ENCODE measurements at regions not wholly inside any gene's neighbourhood (a gene's known extent, or its start where the extent isn't known, plus 50 kb on each side); places are given as distances from the start of the nearest gene placed in this dataset.

DNA sequence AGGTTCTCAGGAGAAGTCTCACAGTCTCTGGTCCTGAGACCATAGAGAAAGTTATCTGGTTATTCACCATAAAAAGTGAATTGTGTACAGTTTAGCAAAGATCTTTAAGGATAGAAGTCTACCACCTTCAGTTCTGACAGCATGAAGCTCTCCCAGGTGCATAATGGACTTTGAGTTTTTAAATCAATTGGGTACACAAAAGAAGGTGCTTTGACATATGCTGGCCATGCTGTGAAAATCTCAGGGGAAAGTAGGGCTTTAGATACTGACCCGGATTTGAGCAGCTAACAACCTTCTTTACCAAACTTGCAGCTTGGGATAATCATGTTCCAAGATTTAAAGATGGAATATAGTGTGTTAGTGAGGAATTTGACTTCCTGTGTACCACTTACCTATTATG is 264.2 kb downstream of the ZSWIM6 start:
- DNase-seq: no peak
- H3K27me3 ChIP-seq (replicated peaks; ENCODE audit: control insufficient read depth, insufficient read depth, low read length, poor library complexity, severe bottlenecking): no peaks in the 10 kb centered on the region
- H3K9me3 ChIP-seq (ENCODE audit: control insufficient read depth, low read length): no peaks in the 10 kb centered on the region
- no peaks in the 10 kb centered on the region for H3K4me1 ChIP-seq (ENCODE audit: control insufficient read depth, insufficient read depth, low read length, poor library complexity, severe bottlenecking)
- H3K27ac ChIP-seq (ENCODE audit: insufficient read depth, low read length, poor library complexity, severe bottlenecking): no peak overlapping the region
- no peak overlapping the region for H3K4me3 ChIP-seq (ENCODE audit: insufficient read depth, low read depth, low read length, poor library complexity, severe bottlenecking)
- no peaks in the 10 kb centered on the region for H3K36me3 ChIP-seq (ENCODE audit: control insufficient read depth, insufficient read depth, low read length)

DNA sequence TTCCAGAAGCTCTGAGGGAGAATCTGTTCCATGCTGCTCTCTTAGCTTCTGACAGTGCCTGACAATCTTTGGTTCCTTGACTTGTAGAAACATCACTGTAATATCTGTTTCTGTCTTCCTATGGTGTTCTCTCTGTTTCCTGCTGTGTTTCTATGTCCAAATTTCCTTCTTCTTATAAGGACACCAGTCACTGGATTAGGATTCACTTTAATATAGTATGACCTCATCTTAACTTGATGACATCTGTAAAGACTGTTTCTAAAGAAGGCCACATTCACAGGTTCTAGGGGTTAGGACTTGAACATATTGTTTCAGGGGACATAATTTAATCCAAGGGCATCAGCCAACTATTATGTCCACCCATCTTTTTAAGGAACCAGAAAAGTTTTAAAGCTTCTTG is 265.6 kb downstream of the ZSWIM6 start:
- no peaks in the 10 kb centered on the region for H3K36me3 ChIP-seq (ENCODE audit: control insufficient read depth, insufficient read depth, low read length)
- no peaks in the 10 kb centered on the region for H3K4me1 ChIP-seq (ENCODE audit: control insufficient read depth, insufficient read depth, low read length, poor library complexity, severe bottlenecking)
- H3K27ac ChIP-seq (ENCODE audit: insufficient read depth, low read length, poor library complexity, severe bottlenecking): no peak overlapping the region
- no peaks in the 10 kb centered on the region for H3K27me3 ChIP-seq (replicated peaks; ENCODE audit: control insufficient read depth, insufficient read depth, low read length, poor library complexity, severe bottlenecking)
- H3K9me3 ChIP-seq (ENCODE audit: control insufficient read depth, low read length): no peaks in the 10 kb centered on the region
- no peak overlapping the region for H3K4me3 ChIP-seq (ENCODE audit: insufficient read depth, low read depth, low read length, poor library complexity, severe bottlenecking)
- DNase-seq: no peak

DNA sequence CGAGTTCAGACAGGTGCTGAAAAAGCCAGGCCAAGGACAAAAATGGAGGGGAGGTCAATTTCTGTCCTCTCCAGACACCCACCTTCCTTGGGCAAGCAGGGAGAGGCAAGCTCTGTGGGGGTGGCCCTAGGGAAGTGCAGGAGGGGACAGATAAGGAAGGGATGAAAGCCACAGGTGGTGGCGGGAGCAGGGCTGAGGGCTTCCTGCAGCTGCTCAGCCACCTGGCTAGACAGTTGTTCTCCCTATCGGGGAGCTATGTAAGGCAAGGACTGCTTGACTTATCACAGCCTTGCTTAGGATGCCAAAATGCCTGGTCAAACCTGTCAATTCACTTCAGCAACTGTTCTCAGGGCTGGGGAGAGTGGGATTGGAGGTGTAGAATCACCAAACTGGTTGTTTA is 266.1 kb downstream of the ZSWIM6 start:
- H3K9me3 ChIP-seq (ENCODE audit: control insufficient read depth, low read length): no peaks in the 10 kb centered on the region
- no peaks in the 10 kb centered on the region for H3K27me3 ChIP-seq (replicated peaks; ENCODE audit: control insufficient read depth, insufficient read depth, low read length, poor library complexity, severe bottlenecking)
- no peak for DNase-seq
- H3K27ac ChIP-seq (ENCODE audit: insufficient read depth, low read length, poor library complexity, severe bottlenecking): no peak overlapping the region
- no peaks in the 10 kb centered on the region for H3K4me1 ChIP-seq (ENCODE audit: control insufficient read depth, insufficient read depth, low read length, poor library complexity, severe bottlenecking)
- H3K4me3 ChIP-seq (ENCODE audit: insufficient read depth, low read depth, low read length, poor library complexity, severe bottlenecking): no peak overlapping the region
- no peaks in the 10 kb centered on the region for H3K36me3 ChIP-seq (ENCODE audit: control insufficient read depth, insufficient read depth, low read length)

GRCh38 chr5:61599370-61600122 is 267.5 kb downstream of the ZSWIM6 start:
- Histone ChIP-seq H3K4me1 (ENCODE audit: control insufficient read depth, insufficient read depth, low read length, poor library complexity, severe bottlenecking) (no peaks in the 10 kb centered on the region), H3K27ac (ENCODE audit: insufficient read depth, low read length, poor library complexity, severe bottlenecking) (no peak overlapping the region), H3K9me3 (ENCODE audit: control insufficient read depth, low read length) (no peaks in the 10 kb centered on the region), H3K4me3 (ENCODE audit: insufficient read depth, low read depth, low read length, poor library complexity, severe bottlenecking) (no peak overlapping the region), H3K36me3 (ENCODE audit: control insufficient read depth, insufficient read depth, low read length) (no peaks in the 10 kb centered on the region), H3K27me3 (replicated peaks; ENCODE audit: control insufficient read depth, insufficient read depth, low read length, poor library complexity, severe bottlenecking) (no peaks in the 10 kb centered on the region)
- no peak for DNase-seq

- Histone ChIP-seq H3K4me1 (ENCODE audit: control insufficient read depth, insufficient read depth, low read length, poor library complexity, severe bottlenecking) (no peaks in the 10 kb centered on the region), H3K27ac (ENCODE audit: insufficient read depth, low read length, poor library complexity, severe bottlenecking) (no peak overlapping the region), H3K4me3 (ENCODE audit: insufficient read depth, low read depth, low read length, poor library complexity, severe bottlenecking) (no peak overlapping the region), H3K36me3 (ENCODE audit: control insufficient read depth, insufficient read depth, low read length) (no peaks in the 10 kb centered on the region), H3K27me3 (replicated peaks; ENCODE audit: control insufficient read depth, insufficient read depth, low read length, poor library complexity, severe bottlenecking) (no peaks in the 10 kb centered on the region), H3K9me3 (ENCODE audit: control insufficient read depth, low read length) (no peaks in the 10 kb centered on the region)
- DNase-seq: no peak
These were observed 268.0 kb downstream of the ZSWIM6 start for GRCh38 chr5:61600123-61600444.

GRCh38 chr5:61600945-61601511 is 269.0 kb downstream of the ZSWIM6 start:
- no peak for DNase-seq
- H3K4me1 ChIP-seq (ENCODE audit: control insufficient read depth, insufficient read depth, low read length, poor library complexity, severe bottlenecking): no peaks in the 10 kb centered on the region
- no peak overlapping the region for H3K4me3 ChIP-seq (ENCODE audit: insufficient read depth, low read depth, low read length, poor library complexity, severe bottlenecking)
- no peaks in the 10 kb centered on the region for H3K36me3 ChIP-seq (ENCODE audit: control insufficient read depth, insufficient read depth, low read length)
- no peaks in the 10 kb centered on the region for H3K9me3 ChIP-seq (ENCODE audit: control insufficient read depth, low read length)
- no peaks in the 10 kb centered on the region for H3K27me3 ChIP-seq (replicated peaks; ENCODE audit: control insufficient read depth, insufficient read depth, low read length, poor library complexity, severe bottlenecking)
- H3K27ac ChIP-seq (ENCODE audit: insufficient read depth, low read length, poor library complexity, severe bottlenecking): no peak overlapping the region

GRCh38 chr5:61603211-61603908 is 271.3 kb downstream of the ZSWIM6 start:
- DNase-seq: no peak
- Histone ChIP-seq H3K27me3 (replicated peaks; ENCODE audit: control insufficient read depth, insufficient read depth, low read length, poor library complexity, severe bottlenecking) (no peaks in the 10 kb centered on the region), H3K4me3 (ENCODE audit: insufficient read depth, low read depth, low read length, poor library complexity, severe bottlenecking) (no peak overlapping the region), H3K27ac (ENCODE audit: insufficient read depth, low read length, poor library complexity, severe bottlenecking) (no peak overlapping the region), H3K36me3 (ENCODE audit: control insufficient read depth, insufficient read depth, low read length) (no peaks in the 10 kb centered on the region), H3K9me3 (ENCODE audit: control insufficient read depth, low read length) (no peaks in the 10 kb centered on the region), H3K4me1 (ENCODE audit: control insufficient read depth, insufficient read depth, low read length, poor library complexity, severe bottlenecking) (no peaks in the 10 kb centered on the region)

DNA sequence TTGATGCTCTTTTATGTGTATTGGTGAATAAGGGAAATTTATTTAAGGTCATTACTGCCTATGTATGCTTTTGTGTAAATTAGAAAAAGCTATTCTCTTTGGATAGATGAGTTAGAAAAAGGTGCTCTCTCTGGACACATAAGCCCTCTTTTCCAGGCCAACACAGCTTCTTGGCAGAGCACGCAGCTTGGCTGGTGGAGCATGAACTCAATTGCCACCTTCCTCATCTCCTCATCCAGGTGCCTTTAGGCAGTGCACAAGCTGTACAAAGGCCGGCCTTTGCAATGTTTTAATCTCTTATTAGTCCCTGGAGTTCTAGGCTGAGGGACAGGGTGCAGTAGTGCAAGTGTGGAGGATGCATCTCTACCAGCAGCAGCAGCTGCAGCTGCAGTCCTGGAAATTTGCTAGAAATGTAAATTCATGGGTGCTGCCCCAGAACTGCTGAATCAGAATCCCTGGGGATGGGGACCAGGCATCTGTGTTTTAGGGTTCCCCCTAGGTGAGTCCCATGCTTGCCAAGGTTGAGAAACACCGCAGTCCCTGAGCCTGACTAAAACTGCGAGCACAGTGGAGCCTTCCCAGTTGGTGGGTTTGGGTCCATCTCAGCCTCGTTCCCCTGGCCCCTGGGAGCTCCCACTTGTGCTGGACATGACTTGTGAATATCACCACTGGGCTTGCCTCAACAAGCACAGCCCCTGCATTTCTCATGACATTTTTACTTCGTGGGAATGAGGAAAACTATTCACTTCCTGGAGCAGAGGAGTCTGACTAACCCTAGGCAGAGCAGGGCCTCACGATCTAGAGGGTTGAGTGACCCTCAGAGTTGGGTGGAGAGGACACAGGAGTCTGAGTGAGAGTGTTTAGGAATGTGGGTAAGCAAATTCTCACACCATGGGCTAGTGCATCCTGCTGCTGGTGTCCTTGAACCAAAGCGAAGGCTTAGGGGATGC is 272.3 kb downstream of the ZSWIM6 start:
- H3K27ac ChIP-seq (ENCODE audit: insufficient read depth, low read length, poor library complexity, severe bottlenecking): no peak overlapping the region
- no peaks in the 10 kb centered on the region for H3K9me3 ChIP-seq (ENCODE audit: control insufficient read depth, low read length)
- H3K27me3 ChIP-seq (replicated peaks; ENCODE audit: control insufficient read depth, insufficient read depth, low read length, poor library complexity, severe bottlenecking): no peaks in the 10 kb centered on the region
- no peak overlapping the region for H3K4me3 ChIP-seq (ENCODE audit: insufficient read depth, low read depth, low read length, poor library complexity, severe bottlenecking)
- H3K36me3 ChIP-seq (ENCODE audit: control insufficient read depth, insufficient read depth, low read length): no peaks in the 10 kb centered on the region
- no peak for DNase-seq
- no peaks in the 10 kb centered on the region for H3K4me1 ChIP-seq (ENCODE audit: control insufficient read depth, insufficient read depth, low read length, poor library complexity, severe bottlenecking)

DNA sequence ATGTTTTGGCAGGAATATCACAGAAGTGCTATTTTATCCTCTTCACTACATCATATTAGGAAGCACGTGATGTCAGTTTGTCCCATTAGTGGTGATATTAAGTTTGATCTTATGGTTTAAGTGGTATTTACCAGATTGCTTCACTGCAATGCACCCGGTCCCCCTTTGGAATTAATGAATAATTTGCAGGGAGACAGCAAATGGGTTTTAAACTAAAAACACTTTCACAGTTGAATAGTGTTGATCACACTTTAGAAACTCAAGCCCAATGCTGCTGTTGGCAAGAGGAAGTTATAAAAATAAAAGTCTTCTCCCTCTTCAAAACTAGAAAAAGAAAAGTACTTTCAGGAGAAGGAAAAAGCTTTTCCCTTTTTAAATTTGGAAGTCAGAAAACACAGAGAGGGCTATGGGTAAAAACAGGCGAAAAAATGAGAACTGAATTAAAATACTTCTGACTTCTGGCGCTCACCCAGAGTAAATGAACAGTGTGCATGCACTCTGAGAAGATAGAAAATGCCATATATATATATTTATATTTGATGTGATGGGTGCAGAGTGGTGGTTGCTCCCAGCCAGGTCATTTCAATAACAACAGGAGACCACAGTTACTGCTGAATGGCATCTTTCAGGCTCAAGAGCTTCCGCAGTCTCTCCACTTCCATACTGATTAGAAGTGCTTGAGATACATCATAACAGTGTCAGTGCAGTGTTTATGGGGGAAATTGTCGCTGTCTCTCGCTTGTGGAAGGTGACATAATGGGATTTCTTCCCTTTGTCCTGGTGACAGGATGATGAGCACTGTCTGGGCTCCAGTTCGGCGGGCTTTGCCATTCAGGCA is 278.0 kb downstream of the ZSWIM6 start:
- Histone ChIP-seq H3K4me3 (ENCODE audit: insufficient read depth, low read depth, low read length, poor library complexity, severe bottlenecking) (no peak overlapping the region), H3K4me1 (ENCODE audit: control insufficient read depth, insufficient read depth, low read length, poor library complexity, severe bottlenecking) (no peaks in the 10 kb centered on the region), H3K27ac (ENCODE audit: insufficient read depth, low read length, poor library complexity, severe bottlenecking) (no peak overlapping the region), H3K36me3 (ENCODE audit: control insufficient read depth, insufficient read depth, low read length) (no peaks in the 10 kb centered on the region), H3K27me3 (replicated peaks; ENCODE audit: control insufficient read depth, insufficient read depth, low read length, poor library complexity, severe bottlenecking) (no peaks in the 10 kb centered on the region), H3K9me3 (ENCODE audit: control insufficient read depth, low read length) (no peaks in the 10 kb centered on the region)
- DNase-seq: no peak

All from effector memory CD4-positive, alpha-beta T cell (primary cell).